Mesothelial cell of epicardium (in vitro differentiated cells): ENCODE measurements at regions not wholly inside any gene's neighbourhood (a gene's known extent, or its start where the extent isn't known, plus 50 kb on each side); places are given as distances from the start of the nearest gene placed in this dataset.

ENCODE experiments used
- DNase-seq, 2 experiments: peaks; one replicate each; pipeline ENCODE4 v3.0.0; 2021; ENCODE audit warnings: low spot score in 2 of 2; ENCODE audit not compliant: unreplicated experiment in 2 of 2
- H3K27ac Mint-ChIP-seq: 2 replicates; pipeline ENCODE4 v1.8.0; 2021; ENCODE audit warnings: mixed read lengths
- H3K27me3 Mint-ChIP-seq: 2 replicates; pipeline ENCODE4 v1.8.0; 2021; ENCODE audit warnings: low read depth, mixed read lengths
- H3K36me3 Mint-ChIP-seq: 2 replicates; pipeline ENCODE4 v1.8.0; 2021; ENCODE audit warnings: mixed read lengths
- H3K4me1 Mint-ChIP-seq: 2 replicates; pipeline ENCODE4 v1.8.0; 2021; ENCODE audit warnings: mixed read lengths
- H3K4me3 Mint-ChIP-seq: 2 replicates; pipeline ENCODE4 v1.8.0; 2021; ENCODE audit warnings: mild to moderate bottlenecking, moderate library complexity, mixed read lengths
- H3K9me3 Mint-ChIP-seq: 2 replicates; pipeline ENCODE4 v1.8.0; 2021; ENCODE audit warnings: mixed read lengths
- TF ChIP-seq, protein P1 (sequence below): fragments of 200-600 bp; sonication (generic); IDR thresholded peaks from one replicate; pipeline ENCODE4 v1.5.0; 2021; ENCODE audit warnings: antibody characterized with exemption; ENCODE audit not compliant: unreplicated experiment

DNA sequence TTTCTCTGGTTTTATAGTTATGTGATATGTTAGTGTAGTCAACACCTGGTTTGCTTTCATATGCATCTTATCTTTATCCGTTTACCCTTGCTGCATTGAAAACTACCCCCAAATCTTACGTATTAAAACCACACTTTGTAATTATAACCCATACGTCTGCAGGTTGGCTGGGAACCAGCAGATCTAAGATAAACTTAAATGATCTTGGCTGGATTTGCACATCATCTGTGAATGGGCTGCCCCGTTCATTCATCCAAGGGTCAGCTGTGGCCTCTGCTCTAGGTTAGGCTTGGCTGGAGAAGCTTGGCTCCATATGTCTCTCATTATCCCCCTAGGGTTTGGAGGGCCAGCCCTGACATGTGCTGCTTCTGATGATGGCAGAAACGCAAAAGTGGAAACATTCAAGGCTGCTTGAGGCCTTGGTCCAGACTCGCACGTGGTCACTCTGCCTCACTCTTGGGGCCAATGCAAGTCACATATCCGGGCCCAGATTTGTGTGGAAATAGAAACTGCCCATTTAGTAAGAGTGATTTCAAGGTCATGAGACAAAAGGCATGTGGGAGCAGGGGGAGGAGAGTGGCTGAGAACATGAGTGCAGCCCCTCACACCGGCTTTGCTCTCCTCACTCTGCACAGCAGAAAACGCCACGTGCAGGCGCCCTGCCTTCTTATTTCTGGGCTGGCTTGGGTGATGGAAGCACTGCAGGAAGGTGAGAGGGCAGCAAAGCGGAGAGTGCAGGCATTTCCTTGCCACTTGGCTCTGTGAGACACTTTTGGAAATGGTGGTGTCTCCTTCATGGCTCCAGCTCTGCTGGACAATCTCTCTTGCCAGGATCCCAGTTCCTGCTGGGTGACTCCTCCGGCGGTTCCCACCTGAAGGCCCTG lies 553.8 kb downstream of the GLRX3 start:
- H3K4me3 Mint-ChIP-seq = no peak overlapping the region
- TF ChIP-seq, protein P1, sequence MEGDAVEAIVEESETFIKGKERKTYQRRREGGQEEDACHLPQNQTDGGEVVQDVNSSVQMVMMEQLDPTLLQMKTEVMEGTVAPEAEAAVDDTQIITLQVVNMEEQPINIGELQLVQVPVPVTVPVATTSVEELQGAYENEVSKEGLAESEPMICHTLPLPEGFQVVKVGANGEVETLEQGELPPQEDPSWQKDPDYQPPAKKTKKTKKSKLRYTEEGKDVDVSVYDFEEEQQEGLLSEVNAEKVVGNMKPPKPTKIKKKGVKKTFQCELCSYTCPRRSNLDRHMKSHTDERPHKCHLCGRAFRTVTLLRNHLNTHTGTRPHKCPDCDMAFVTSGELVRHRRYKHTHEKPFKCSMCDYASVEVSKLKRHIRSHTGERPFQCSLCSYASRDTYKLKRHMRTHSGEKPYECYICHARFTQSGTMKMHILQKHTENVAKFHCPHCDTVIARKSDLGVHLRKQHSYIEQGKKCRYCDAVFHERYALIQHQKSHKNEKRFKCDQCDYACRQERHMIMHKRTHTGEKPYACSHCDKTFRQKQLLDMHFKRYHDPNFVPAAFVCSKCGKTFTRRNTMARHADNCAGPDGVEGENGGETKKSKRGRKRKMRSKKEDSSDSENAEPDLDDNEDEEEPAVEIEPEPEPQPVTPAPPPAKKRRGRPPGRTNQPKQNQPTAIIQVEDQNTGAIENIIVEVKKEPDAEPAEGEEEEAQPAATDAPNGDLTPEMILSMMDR = no peak
- H3K4me1 Mint-ChIP-seq = peaks cover 3% of the 10 kb centered on the region
- no peaks in the 10 kb centered on the region for H3K36me3 Mint-ChIP-seq
- H3K27ac Mint-ChIP-seq = no peak overlapping the region
- no peak for DNase-seq
- no peaks in the 10 kb centered on the region for H3K9me3 Mint-ChIP-seq
- H3K27me3 Mint-ChIP-seq = peaks cover 5% of the 10 kb centered on the region

DNA sequence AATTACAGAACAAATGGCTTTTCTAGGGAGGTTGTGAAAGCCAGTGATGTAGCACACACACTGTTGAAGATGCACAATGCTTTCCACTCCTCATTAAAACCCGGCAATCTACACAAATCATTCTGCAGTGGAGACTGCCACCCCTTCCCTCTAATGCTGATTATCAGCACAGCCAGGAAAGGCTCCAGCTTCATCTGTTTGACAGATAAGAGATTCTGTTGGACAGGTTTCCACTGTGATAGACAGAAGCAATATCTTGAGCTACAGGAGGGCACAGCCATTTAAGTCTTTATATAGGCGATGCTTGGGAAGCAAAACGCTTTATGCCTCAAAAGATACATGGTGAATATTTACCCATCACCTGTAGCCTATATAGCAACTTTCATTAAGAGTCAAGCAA lies 555.6 kb downstream of the GLRX3 start:
- TF ChIP-seq, protein P1 = no peak
- Mint-ChIP-seq H3K36me3 (no peaks in the 10 kb centered on the region), H3K9me3 (no peaks in the 10 kb centered on the region), H3K27ac (no peak overlapping the region), H3K27me3 (peaks cover 5% of the 10 kb centered on the region), H3K4me3 (no peak overlapping the region), H3K4me1 (peaks cover 3% of the 10 kb centered on the region)
- no peak for DNase-seq

- no peak overlapping the region for H3K4me3 Mint-ChIP-seq
- peaks cover 3% of the 10 kb centered on the region for H3K9me3 Mint-ChIP-seq
- no peaks in the 10 kb centered on the region for H3K4me1 Mint-ChIP-seq
- no peak overlapping the region for H3K27ac Mint-ChIP-seq
- TF ChIP-seq, protein P1 = no peak
- DNase-seq = no peak
- peaks cover 15% of the 10 kb centered on the region for H3K27me3 Mint-ChIP-seq
- no peaks in the 10 kb centered on the region for H3K36me3 Mint-ChIP-seq
These were observed 560.7 kb downstream of the GLRX3 start for GRCh38 chr10:130696870-130697269.

- Mint-ChIP-seq H3K4me3 (no peak overlapping the region), H3K36me3 (no peaks in the 10 kb centered on the region), H3K9me3 (no peaks in the 10 kb centered on the region), H3K4me1 (peaks cover 10% of the 10 kb centered on the region), H3K27ac (no peak overlapping the region), H3K27me3 (peaks cover 8% of the 10 kb centered on the region)
- DNase-seq = no peak
- TF ChIP-seq, protein P1 = no peak
These were observed 571.3 kb downstream of the GLRX3 start for GRCh38 chr10:130707389-130707979.

- H3K4me1 Mint-ChIP-seq = peaks cover 21% of the 10 kb centered on the region
- no peak overlapping the region for H3K4me3 Mint-ChIP-seq
- peaks cover 9% of the 10 kb centered on the region for H3K27me3 Mint-ChIP-seq
- TF ChIP-seq, protein P1 = no peak
- no peaks in the 10 kb centered on the region for H3K9me3 Mint-ChIP-seq
- H3K36me3 Mint-ChIP-seq = no peaks in the 10 kb centered on the region
- DNase-seq = no peak
- H3K27ac Mint-ChIP-seq = no peak overlapping the region
These were observed 572.4 kb downstream of the GLRX3 start for GRCh38 chr10:130708465-130709070.
